OCI-LY1 (cell line): ENCODE measurements at regions not wholly inside any gene's neighbourhood (a gene's known extent, or its start where the extent isn't known, plus 50 kb on each side); places are given as distances from the start of the nearest gene placed in this dataset.

Source experiments
- EZH2 ChIP-seq: fragments of 200-600 bp; sonication (generic), shearing (Covaris generic); IDR thresholded peaks from 2 replicates; pipeline ENCODE4 v1.8.0; 2017; ENCODE audit warnings: borderline replicate concordance, mixed run types, mild to moderate bottlenecking, antibody characterized with exemption, low read length, moderate library complexity, mixed read lengths
- TF ChIP-seq, protein P1 (sequence below): fragments of 200-600 bp; sonication (generic), shearing (Covaris generic); IDR thresholded peaks from 2 replicates; pipeline ENCODE4 v1.5.1; 2017; ENCODE audit warnings: mild to moderate bottlenecking, antibody characterized with exemption, low read length, moderate library complexity, mixed read lengths

DNA sequence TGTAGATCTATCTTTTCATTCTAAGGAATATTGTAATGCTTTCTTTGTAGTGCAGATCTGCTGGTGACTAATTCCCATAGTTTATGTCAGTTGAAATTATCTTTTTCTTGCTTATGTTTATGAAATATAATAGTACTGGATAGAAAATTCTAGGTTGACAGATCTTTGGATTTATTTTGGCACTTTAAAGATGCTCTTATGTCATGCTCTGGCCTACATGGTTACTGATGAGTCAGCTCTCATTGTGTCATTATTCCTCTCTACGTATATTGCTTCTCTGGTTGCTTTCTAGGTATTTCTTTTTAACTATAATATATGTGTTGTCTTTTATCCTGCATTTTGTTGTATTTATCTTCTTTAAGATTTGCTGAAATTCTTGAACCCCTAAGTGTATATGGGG is 955.5 kb upstream of the CHORDC1 start:
- TF ChIP-seq, protein P1, sequence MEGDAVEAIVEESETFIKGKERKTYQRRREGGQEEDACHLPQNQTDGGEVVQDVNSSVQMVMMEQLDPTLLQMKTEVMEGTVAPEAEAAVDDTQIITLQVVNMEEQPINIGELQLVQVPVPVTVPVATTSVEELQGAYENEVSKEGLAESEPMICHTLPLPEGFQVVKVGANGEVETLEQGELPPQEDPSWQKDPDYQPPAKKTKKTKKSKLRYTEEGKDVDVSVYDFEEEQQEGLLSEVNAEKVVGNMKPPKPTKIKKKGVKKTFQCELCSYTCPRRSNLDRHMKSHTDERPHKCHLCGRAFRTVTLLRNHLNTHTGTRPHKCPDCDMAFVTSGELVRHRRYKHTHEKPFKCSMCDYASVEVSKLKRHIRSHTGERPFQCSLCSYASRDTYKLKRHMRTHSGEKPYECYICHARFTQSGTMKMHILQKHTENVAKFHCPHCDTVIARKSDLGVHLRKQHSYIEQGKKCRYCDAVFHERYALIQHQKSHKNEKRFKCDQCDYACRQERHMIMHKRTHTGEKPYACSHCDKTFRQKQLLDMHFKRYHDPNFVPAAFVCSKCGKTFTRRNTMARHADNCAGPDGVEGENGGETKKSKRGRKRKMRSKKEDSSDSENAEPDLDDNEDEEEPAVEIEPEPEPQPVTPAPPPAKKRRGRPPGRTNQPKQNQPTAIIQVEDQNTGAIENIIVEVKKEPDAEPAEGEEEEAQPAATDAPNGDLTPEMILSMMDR = no peak
- no peak for TF ChIP-seq EZH2
